UCSD-AML1 (cell line): ENCODE measurements at regions not wholly inside any gene's neighbourhood (a gene's known extent, or its start where the extent isn't known, plus 50 kb on each side); places are given as distances from the start of the nearest gene placed in this dataset.
"Not testable (repeated sequence)": the region's sequence is repeated elsewhere in the genome, so short reads cannot be mapped to it uniquely, and the experiment has no call there.

Source experiments
- DNase-seq: peaks from one replicate; lab custom pipeline; 2025; ENCODE audit not compliant: unreplicated experiment; lab: John Stamatoyannopoulos, UW

DNA sequence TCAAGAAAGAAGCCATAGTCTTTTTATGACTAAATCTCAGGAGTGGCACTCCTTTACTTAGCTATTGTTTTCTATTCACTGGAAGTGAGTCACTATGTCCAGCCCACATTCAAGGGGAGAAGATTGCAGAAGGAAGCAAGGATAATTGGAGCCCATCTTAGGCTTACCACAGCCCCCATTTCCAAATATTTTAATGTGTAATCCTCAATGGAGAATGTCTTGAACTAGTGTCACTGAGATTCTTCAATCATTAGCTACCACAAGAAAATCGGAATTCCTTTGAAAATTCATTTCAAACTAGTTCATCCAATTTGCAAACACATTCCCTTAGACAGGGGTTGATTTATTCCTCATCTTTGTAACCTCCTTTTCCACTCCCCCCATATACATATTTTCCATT lies 84.7 kb downstream of the DLEU7 start:
- no peak for DNase-seq

DNA sequence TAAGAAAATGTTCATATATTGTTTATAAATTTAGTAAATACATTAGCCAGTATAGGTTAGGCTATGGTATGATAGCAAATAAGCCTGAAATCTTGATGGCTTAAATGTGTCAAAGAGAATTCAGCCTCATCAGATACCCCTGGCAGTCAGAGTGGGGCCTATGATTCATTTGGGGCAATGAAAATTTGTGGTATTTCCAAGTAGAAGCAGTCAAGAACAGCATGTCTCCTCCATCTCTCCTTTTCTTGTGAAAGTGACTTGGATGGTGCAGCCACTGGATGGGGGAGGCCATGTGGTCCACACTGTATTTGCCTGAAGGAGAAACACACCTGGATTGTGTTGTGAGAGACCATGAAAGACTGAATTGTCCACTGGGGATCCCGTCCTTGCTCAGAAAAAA lies 82.7 kb downstream of the DLEU7 start:
- DNase-seq, result no peak

DNA sequence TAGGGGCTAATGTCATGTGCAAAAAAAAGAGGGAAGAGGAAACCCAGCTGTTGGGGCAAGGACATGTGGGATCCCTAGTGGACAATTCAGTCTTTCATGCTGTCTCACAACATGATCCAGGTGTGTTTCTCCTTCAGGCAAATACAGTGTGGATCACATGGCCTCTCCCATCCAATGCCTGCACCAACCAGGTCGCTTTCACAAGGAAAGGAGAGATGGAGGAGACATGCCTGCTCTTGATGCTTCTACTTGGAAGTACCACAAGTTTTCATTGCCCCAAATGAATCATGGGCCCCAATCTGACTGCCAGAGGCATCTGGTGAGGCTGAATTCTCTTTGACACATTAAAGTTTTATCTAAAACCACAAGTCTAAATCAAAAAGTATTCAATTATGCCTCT lies 82.1 kb downstream of the DLEU7 start:
- DNase-seq, result no peak

DNA sequence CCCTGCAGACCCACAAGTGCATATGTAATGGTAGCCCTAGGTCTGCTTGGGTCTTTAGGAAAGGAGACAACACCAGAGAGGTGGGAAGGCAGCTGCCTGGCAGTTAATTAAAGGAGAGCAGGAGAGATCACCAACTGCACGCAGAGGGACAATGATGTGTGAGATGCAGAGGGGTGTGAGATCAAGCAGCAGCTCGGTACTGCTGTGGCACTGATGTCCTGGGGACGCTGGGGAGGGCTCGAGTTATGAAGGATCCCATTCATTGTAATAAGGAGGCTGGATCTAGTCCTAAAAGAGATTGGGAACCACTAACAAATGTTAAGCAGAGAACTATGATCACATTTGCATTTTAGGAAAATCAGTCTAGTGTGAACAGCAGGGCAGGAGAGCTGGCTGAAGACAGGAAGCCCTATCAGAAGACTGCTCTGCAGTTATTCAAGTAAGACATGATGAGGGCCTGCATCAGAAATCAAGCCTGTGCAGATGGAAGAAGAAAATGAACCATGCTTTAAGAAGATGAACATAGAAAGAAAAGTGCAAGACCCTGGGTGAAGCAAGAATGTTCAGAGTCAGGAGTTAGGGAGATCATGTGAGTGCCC lies 80.4 kb downstream of the DLEU7 start:
- no peak for DNase-seq

DNA sequence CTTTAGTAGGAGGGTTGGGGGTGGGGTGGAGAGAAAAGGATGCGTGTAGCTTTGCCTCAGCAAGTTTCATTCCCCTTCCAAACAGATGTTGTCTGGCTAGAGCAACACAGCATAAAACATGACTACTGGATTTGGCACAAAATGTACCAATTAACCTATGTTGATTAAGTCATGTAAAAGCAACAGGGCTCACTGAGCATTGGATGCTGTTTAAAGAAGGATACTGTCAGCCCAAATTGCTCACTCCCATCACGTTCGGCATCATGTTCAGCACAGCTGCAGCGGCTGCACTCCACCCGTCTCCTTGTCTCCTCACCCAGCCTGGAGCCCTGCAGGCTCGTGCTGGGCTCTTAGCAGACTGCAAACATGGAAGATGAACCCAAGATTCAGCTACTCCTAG lies 77.5 kb downstream of the DLEU7 start:
- DNase-seq, result no peak

DNA sequence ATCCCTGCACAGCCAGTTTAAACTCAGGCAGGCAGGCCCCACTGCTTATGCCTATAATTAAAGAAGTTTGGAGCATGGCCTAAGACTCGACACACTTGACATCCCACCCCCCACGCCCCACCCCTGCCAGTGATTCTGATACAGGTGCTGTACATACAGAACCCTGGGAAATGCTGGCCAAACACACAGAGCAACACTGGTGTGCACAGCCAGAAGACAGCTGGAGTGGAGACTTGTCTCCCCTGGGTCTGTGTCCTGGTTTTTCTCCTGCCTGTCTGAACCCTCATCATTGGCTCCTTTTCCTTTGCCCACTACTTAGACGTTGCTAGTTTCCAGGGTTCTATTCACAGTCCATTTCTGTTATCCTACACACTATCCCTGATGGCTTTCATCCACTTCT lies 76.8 kb downstream of the DLEU7 start:
- no peak for DNase-seq

DNA sequence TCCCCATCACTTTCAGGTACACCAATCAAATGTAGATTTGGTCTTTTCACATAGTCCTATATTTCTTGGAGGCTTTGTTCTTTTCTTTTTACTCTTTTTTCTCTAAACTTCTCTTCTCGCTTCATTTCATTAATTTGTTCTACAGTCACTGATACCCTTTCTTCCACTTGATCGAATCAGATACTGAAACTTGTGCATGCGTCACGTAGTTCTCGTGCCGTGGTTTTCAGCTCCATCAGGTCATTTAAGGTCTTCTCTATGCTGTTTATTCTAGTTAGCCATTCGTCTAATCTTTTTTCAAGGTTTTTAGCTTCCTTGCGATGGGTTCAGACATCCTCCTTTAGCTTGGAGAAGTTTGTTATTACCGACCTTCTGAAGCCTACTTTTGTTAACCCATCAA lies 70.6 kb downstream of the DLEU7 start:
- not testable (repeated sequence) for DNase-seq
